HCT116 (cell line): ENCODE measurements at regions not wholly inside any gene's neighbourhood (a gene's known extent, or its start where the extent isn't known, plus 50 kb on each side); places are given as distances from the start of the nearest gene placed in this dataset.

Source experiments
- ATAC-seq: fragments of 200-7000 bp; cut with Tn5 transposase; 2 replicates; pipeline ENCODE4 v1.9.1; 2020; ENCODE audit warnings: mild to moderate bottlenecking, moderate library complexity
- BruUV-seq: library from RNA; stranded (reverse); fragments of 400-500 nt; replicated peaks from 2 replicates; lab custom pipeline; 2021; lab: Mats Ljungman, UMichigan
- CTCF ChIA-PET: fragments of 300-600 bp; sonication (Branson Sonifier 250); formaldehyde crosslinking; loops from one replicate; lab custom pipeline; 2021; ENCODE audit warnings: antibody characterized with exemption; lab: Charles Lee
- POLR2A ChIA-PET: fragments of 300-600, 350-600 bp; sonication (Branson Sonifier 250); formaldehyde crosslinking; loops from one replicate; lab custom pipeline; 2021; ENCODE audit warnings: antibody characterized with exemption; lab: Charles Lee
- RAD21 ChIA-PET, 2 experiments: fragments of 300-600 bp; sonication (Branson Sonifier 250); formaldehyde crosslinking; loops; one replicate each; lab custom pipeline; 2023; ENCODE audit warnings: low total read pairs in 2 of 2; ENCODE audit not compliant: uncharacterized antibody in 2 of 2, unreplicated experiment in 2 of 2, low non-redundant PET in 1 of 2; lab: Charles Lee
- DNase-seq: peaks from one replicate; pipeline ENCODE4 v3.0.0-alpha.2; 2010; ENCODE audit warnings: low read depth, low spot score
- H2AFZ ChIP-seq: fragments of 200-600 bp; shearing (Covaris generic), sonication (generic); 2 replicates; pipeline ENCODE4 v1.6.1; 2017; ENCODE audit warnings: low read depth, mixed run types, mixed read lengths, antibody characterized with exemption, low read length; ENCODE audit not compliant: poor library complexity, severe bottlenecking
- H3K27ac ChIP-seq: 2 replicates; pipeline ENCODE4 v1.5.1; 2012; ENCODE audit warnings: low read depth, low read length
- H3K27me3 ChIP-seq: fragments of 200-600 bp; sonication (generic); 2 replicates; pipeline ENCODE4 v1.6.1; 2016; ENCODE audit warnings: mixed run types, low read length, mixed read lengths; ENCODE audit not compliant: insufficient read depth
- H3K36me3 ChIP-seq, 2 experiments: fragments of 200-500 bp in 1 of 2; fragments of 200-600 bp in 1 of 2; sonication (Bioruptor generic) in 1 of 2; sonication (generic) in 1 of 2; 2 replicates each; pipeline versions ENCODE4 v1.5.1 to v1.6.1; 2014 to 2016; ENCODE audit warnings: low read length in 2 of 2, inconsistent platforms in 1 of 2, mixed read lengths in 1 of 2, mixed run types in 1 of 2; ENCODE audit not compliant: insufficient read depth in 2 of 2, control insufficient read depth in 1 of 2
- H3K4me1 ChIP-seq, 2 experiments: fragments of 200-600 bp in 1 of 2; sonication (generic) in 1 of 2; 2 replicates each; pipeline versions ENCODE4 v1.5.1 to v1.6.1; 2012 to 2017; ENCODE audit warnings: low read length in 2 of 2, inconsistent platforms in 1 of 2, mild to moderate bottlenecking in 1 of 2, mixed read lengths in 1 of 2, mixed run types in 1 of 2, moderate library complexity in 1 of 2; ENCODE audit not compliant: insufficient read depth in 2 of 2, control insufficient read depth in 1 of 2
- H3K4me2 ChIP-seq: fragments of 200-600 bp; sonication (generic); 2 replicates; pipeline ENCODE4 v1.6.1; 2017; ENCODE audit warnings: mixed run types, low read length, mixed read lengths
- H3K4me3 ChIP-seq, 2 experiments: fragments of 200-600 bp in 1 of 2; sonication (generic) in 1 of 2; replicated peaks in 1 of 2; 2 replicates each; pipeline ENCODE4 v1.5.1; 2011 to 2016; ENCODE audit warnings: low read length in 2 of 2, control low read depth in 1 of 2, low read depth in 1 of 2, mild to moderate bottlenecking in 1 of 2, mixed read lengths in 1 of 2, mixed run types in 1 of 2
- H3K79me2 ChIP-seq: fragments of 200-600 bp; sonication (generic); 2 replicates; pipeline ENCODE4 v1.6.1; 2017; ENCODE audit warnings: mild to moderate bottlenecking, mixed run types, low read length, moderate library complexity, mixed read lengths; ENCODE audit not compliant: insufficient read depth
- H3K9ac ChIP-seq: fragments of 200-600 bp; sonication (generic); 2 replicates; pipeline ENCODE4 v1.6.1; 2016; ENCODE audit warnings: low read length, mixed read lengths
- H3K9me2 ChIP-seq: fragments of 200-600 bp; sonication (generic), shearing (Covaris generic); 2 replicates; pipeline ENCODE4 v1.6.1; 2017; ENCODE audit warnings: mixed run types, mild to moderate bottlenecking, moderate library complexity; ENCODE audit not compliant: insufficient read depth
- H3K9me3 ChIP-seq, 2 experiments: fragments of 200-500 bp in 1 of 2; fragments of 200-600 bp in 1 of 2; sonication (Bioruptor generic) in 1 of 2; sonication (generic) in 1 of 2; 2 replicates each; pipeline ENCODE4 v1.6.1; 2014 to 2017; ENCODE audit warnings: low read length in 2 of 2, mixed read lengths in 2 of 2, inconsistent platforms in 1 of 2, low read depth in 1 of 2, mild to moderate bottlenecking in 1 of 2, mixed run types in 1 of 2, moderate library complexity in 1 of 2; ENCODE audit not compliant: control insufficient read depth in 1 of 2, insufficient read depth in 1 of 2
- H4K20me1 ChIP-seq: fragments of 200-600 bp; sonication (generic), shearing (Covaris generic); 2 replicates; pipeline ENCODE4 v1.6.1; 2017; ENCODE audit warnings: mixed run types, mild to moderate bottlenecking, moderate library complexity; ENCODE audit not compliant: insufficient read depth
- CEBPB ChIP-seq: IDR thresholded peaks from 2 replicates; pipeline ENCODE4 v1.6.1; 2012; ENCODE audit warnings: low read depth
- EGR1 ChIP-seq: IDR thresholded peaks from 2 replicates; pipeline ENCODE4 v1.6.1; 2012; ENCODE audit warnings: low read depth
- ELF1 ChIP-seq: IDR thresholded peaks from 2 replicates; pipeline ENCODE4 v1.6.1; 2012; ENCODE audit warnings: low read depth, borderline replicate concordance
- EZH2 ChIP-seq: fragments of 200-600 bp; sonication (generic); IDR thresholded peaks from 2 replicates; pipeline ENCODE4 v1.6.1; 2017; ENCODE audit warnings: antibody characterized with exemption, mixed run types
- EZH2phosphoT487 ChIP-seq: fragments of 200-600 bp; IDR thresholded peaks from 2 replicates; pipeline ENCODE4 v1.6.1; 2018; ENCODE audit warnings: antibody characterized with exemption, borderline replicate concordance
- FOSL1 ChIP-seq: IDR thresholded peaks from 2 replicates; pipeline ENCODE4 v1.6.1; 2012; ENCODE audit warnings: low read depth
- JUND ChIP-seq: IDR thresholded peaks from 2 replicates; pipeline ENCODE4 v1.6.1; 2012
- POLR2A ChIP-seq: IDR thresholded peaks from 2 replicates; pipeline ENCODE4 v1.7.0; 2011; ENCODE audit warnings: borderline replicate concordance; ENCODE audit not compliant: insufficient read depth, insufficient read length; ENCODE audit errors: extremely low read depth
- POLR2AphosphoS5 ChIP-seq: IDR thresholded peaks from 2 replicates; pipeline ENCODE4 v1.6.1; 2011; ENCODE audit warnings: mild to moderate bottlenecking, low read depth, low read length, moderate library complexity
- RAD21 ChIP-seq: IDR thresholded peaks from 2 replicates; pipeline ENCODE4 v1.6.1; 2012; ENCODE audit warnings: low read depth, mild to moderate bottlenecking
- SIN3A ChIP-seq: IDR thresholded peaks from 2 replicates; pipeline ENCODE4 v1.6.1; 2012; ENCODE audit warnings: low read depth
- TCF7L2 ChIP-seq: IDR thresholded peaks from 2 replicates; pipeline ENCODE4 v1.7.0; 2011; ENCODE audit warnings: borderline replicate concordance, inconsistent platforms; ENCODE audit not compliant: insufficient read depth, insufficient read length; ENCODE audit errors: extremely low read depth
- ZBTB33 ChIP-seq: IDR thresholded peaks from 2 replicates; pipeline ENCODE4 v1.6.1; 2011; ENCODE audit warnings: mild to moderate bottlenecking, low read length, moderate library complexity; ENCODE audit not compliant: insufficient replicate concordance; ENCODE audit errors: extremely low read depth
- ZFX ChIP-seq: fragments of 450-650 bp; IDR thresholded peaks from 2 replicates; pipeline ENCODE4 v1.6.1; 2017
- intact Hi-C: fragments of 100-400 bp; cut with micrococcal nuclease; formaldehyde crosslinking; loops from 2 replicates; pipeline ENCODE4 v1.10.0; 2022
- TF ChIP-seq, protein P1 (sequence below): IDR thresholded peaks from 2 replicates; pipeline ENCODE4 v1.6.1; 2012
- TF ChIP-seq, protein P2 (sequence below): IDR thresholded peaks from 2 replicates; pipeline ENCODE4 v1.6.1; 2012; ENCODE audit warnings: low read depth
- TF ChIP-seq, protein P3 (sequence below): IDR thresholded peaks from 2 replicates; pipeline ENCODE4 v1.6.1; 2012

- no peak overlapping the region for H3K9ac ChIP-seq
- no peak overlapping the region for H3K4me2 ChIP-seq
- no peaks in the 10 kb centered on the region for H3K9me2 ChIP-seq
- intact Hi-C loops, result no loop called here
- no peak overlapping the region for H3K4me3 ChIP-seq
- DNase-seq (no peak), ATAC-seq (no peak)
- ChIA-PET POLR2A (no interaction called here), CTCF (no interaction called here), RAD21 (no interaction called here)
- H4K20me1 ChIP-seq, result no peaks in the 10 kb centered on the region
- H3K4me1 ChIP-seq, result no peaks in the 10 kb centered on the region
- TF ChIP-seq POLR2AphosphoS5, result no peak
- TF ChIP-seq EGR1, result no peak
- no peak for TF ChIP-seq TCF7L2
- TF ChIP-seq, protein P1, sequence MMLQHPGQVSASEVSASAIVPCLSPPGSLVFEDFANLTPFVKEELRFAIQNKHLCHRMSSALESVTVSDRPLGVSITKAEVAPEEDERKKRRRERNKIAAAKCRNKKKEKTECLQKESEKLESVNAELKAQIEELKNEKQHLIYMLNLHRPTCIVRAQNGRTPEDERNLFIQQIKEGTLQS, result no peak
- TF ChIP-seq, protein P2, sequence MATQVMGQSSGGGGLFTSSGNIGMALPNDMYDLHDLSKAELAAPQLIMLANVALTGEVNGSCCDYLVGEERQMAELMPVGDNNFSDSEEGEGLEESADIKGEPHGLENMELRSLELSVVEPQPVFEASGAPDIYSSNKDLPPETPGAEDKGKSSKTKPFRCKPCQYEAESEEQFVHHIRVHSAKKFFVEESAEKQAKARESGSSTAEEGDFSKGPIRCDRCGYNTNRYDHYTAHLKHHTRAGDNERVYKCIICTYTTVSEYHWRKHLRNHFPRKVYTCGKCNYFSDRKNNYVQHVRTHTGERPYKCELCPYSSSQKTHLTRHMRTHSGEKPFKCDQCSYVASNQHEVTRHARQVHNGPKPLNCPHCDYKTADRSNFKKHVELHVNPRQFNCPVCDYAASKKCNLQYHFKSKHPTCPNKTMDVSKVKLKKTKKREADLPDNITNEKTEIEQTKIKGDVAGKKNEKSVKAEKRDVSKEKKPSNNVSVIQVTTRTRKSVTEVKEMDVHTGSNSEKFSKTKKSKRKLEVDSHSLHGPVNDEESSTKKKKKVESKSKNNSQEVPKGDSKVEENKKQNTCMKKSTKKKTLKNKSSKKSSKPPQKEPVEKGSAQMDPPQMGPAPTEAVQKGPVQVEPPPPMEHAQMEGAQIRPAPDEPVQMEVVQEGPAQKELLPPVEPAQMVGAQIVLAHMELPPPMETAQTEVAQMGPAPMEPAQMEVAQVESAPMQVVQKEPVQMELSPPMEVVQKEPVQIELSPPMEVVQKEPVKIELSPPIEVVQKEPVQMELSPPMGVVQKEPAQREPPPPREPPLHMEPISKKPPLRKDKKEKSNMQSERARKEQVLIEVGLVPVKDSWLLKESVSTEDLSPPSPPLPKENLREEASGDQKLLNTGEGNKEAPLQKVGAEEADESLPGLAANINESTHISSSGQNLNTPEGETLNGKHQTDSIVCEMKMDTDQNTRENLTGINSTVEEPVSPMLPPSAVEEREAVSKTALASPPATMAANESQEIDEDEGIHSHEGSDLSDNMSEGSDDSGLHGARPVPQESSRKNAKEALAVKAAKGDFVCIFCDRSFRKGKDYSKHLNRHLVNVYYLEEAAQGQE, result no peak
- no peak for TF ChIP-seq ZBTB33
- no peak for TF ChIP-seq EZH2
- TF ChIP-seq EZH2phosphoT487, result no peak
- TF ChIP-seq SIN3A, result no peak
- no peak for TF ChIP-seq ELF1
- no peak for TF ChIP-seq POLR2A
- TF ChIP-seq, protein P3, sequence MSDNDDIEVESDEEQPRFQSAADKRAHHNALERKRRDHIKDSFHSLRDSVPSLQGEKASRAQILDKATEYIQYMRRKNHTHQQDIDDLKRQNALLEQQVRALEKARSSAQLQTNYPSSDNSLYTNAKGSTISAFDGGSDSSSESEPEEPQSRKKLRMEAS, result no peak
- no peak for TF ChIP-seq CEBPB
- no peak for TF ChIP-seq RAD21
- no peak for TF ChIP-seq FOSL1
- TF ChIP-seq ZFX, result no peak
- no peak for TF ChIP-seq JUND
- BruUV-seq, result no TSS peak
- no peak overlapping the region for H2AFZ ChIP-seq
- H3K79me2 ChIP-seq, result no peaks in the 10 kb centered on the region
- H3K27ac ChIP-seq, result no peak overlapping the region
- no peaks in the 10 kb centered on the region for H3K9me3 ChIP-seq
- H3K27me3 ChIP-seq, result no peaks in the 10 kb centered on the region
- no peaks in the 10 kb centered on the region for H3K36me3 ChIP-seq
These were observed 154.9 kb downstream of the FGF18 start for GRCh38 chr5:171574376-171574775.
